Common myeloid progenitor, CD34-positive (primary cell): ENCODE measurements at regions not wholly inside any gene's neighbourhood (a gene's known extent, or its start where the extent isn't known, plus 50 kb on each side); places are given as distances from the start of the nearest gene placed in this dataset.
"Not testable (repeated sequence)": the region's sequence is repeated elsewhere in the genome, so short reads cannot be mapped to it uniquely, and the experiment has no call there.

Experiments used
- CTCF ChIA-PET: fragments of 350-600 bp; sonication (Branson Sonifier 250); formaldehyde crosslinking; loops from one replicate; lab custom pipeline; 2021; ENCODE audit warnings: antibody characterized with exemption; lab: Charles Lee
- POLR2A ChIA-PET: fragments of 350-600 bp; sonication (Branson Sonifier 250); formaldehyde crosslinking; loops from one replicate; lab custom pipeline; 2021; ENCODE audit warnings: antibody characterized with exemption; lab: Charles Lee
- DNase-seq, 3 donors: peaks; one replicate each; pipeline versions ENCODE4 v3.0.0 to v3.0.0-alpha.2; 2013
- H3K27ac ChIP-seq, 2 experiments: 1 replicate in 1 of 2; 2 replicates in 1 of 2; pipeline ENCODE4 v1.7.0; 2013; ENCODE audit warnings: inconsistent platforms in 2 of 2, low read length in 2 of 2, mild to moderate bottlenecking in 2 of 2, low read depth in 1 of 2, moderate library complexity in 1 of 2; ENCODE audit not compliant: severe bottlenecking in 2 of 2, insufficient read depth in 1 of 2, poor library complexity in 1 of 2
- H3K27me3 ChIP-seq, 5 experiments: replicated peaks in 2 of 5; 1 replicate in 3 of 5; 2 replicates in 2 of 5; pipeline versions ENCODE4 v1.6.1 to v1.7.0; 2013; ENCODE audit warnings: low read length in 4 of 5, mild to moderate bottlenecking in 2 of 5, moderate library complexity in 2 of 5, inconsistent platforms in 1 of 5; ENCODE audit not compliant: insufficient read depth in 5 of 5, control insufficient read depth in 4 of 5
- H3K36me3 ChIP-seq, 4 experiments: 1 replicate in 2 of 4; 2 replicates in 2 of 4; pipeline versions ENCODE4 v1.6.1 to v1.7.0; 2013; ENCODE audit warnings: low read length in 3 of 4, control low read depth in 1 of 4, mild to moderate bottlenecking in 1 of 4; ENCODE audit not compliant: control insufficient read depth in 4 of 4, insufficient read depth in 4 of 4
- H3K4me1 ChIP-seq, 4 experiments: 1 replicate in 3 of 4; 2 replicates in 1 of 4; pipeline versions ENCODE4 v1.6.1 to v1.7.1; 2013; ENCODE audit warnings: low read length in 3 of 4, mild to moderate bottlenecking in 3 of 4, control low read depth in 1 of 4, inconsistent platforms in 1 of 4, moderate library complexity in 1 of 4; ENCODE audit not compliant: control insufficient read depth in 4 of 4, insufficient read depth in 4 of 4; ENCODE audit errors: control extremely low read depth in 1 of 4
- H3K4me3 ChIP-seq, 7 experiments: 1 replicate in 4 of 7; 2 replicates in 3 of 7; pipeline versions ENCODE4 v1.5.1 to v1.7.0; 2013; ENCODE audit warnings: mild to moderate bottlenecking in 7 of 7, low read length in 6 of 7, moderate library complexity in 6 of 7, inconsistent platforms in 2 of 7, low read depth in 2 of 7, control low read depth in 1 of 7; ENCODE audit not compliant: insufficient read depth in 4 of 7, control insufficient read depth in 1 of 7; ENCODE audit errors: extremely low read depth in 1 of 7
- H3K9me3 ChIP-seq, 5 experiments: 1 replicate in 4 of 5; 2 replicates in 1 of 5; pipeline versions ENCODE4 v1.6.1 to v1.7.1; 2013; ENCODE audit warnings: low read length in 4 of 5, mild to moderate bottlenecking in 2 of 5, inconsistent platforms in 1 of 5, low read depth in 1 of 5, moderate library complexity in 1 of 5; ENCODE audit not compliant: control insufficient read depth in 4 of 5, insufficient read depth in 2 of 5; ENCODE audit errors: control extremely low read depth in 1 of 5
- WGBS: methylation state at CpG from one replicate; pipeline ENCODE4 v1.1.5; 2013; ENCODE audit not compliant: insufficient coverage; 5-methylcytosine and 5-hydroxymethylcytosine counted together

DNA sequence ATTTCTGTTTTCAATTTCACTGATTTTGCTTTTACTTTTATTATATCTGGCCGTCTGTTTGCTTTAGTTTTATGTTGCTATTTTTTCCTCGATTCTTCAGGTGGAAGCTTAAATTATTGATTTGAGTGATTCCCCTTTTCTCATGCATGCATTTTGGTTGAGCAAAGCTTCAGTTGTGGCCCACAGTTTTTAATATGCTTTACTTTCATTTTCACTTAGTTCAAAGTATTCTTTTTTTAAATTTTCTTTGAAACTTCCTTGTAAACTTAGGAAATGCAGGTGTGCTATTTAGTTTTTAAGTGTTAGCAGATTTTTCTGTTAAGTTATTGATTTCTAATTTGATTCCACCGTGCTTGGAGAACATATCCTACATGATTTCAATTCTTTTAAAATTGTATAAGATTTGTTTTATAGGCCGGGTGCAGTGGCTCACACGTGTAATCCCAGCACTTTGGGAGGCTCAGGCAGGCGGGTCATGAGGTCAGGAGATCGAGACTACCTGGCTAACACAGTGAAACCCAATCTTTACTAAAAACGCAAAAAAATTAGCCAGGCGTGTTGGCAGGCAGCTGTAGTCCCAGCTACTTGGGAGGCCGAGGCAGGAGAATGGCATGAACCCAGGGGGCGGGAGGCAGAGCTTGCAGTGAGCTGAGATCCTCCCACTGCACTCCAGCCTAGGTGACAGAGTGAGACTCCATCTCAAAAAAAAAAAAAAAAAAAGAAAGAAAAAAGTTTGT is 531.2 kb downstream of the KIF2B start:
- DNase-seq: no peak
- H3K36me3 ChIP-seq: no peaks in the 10 kb centered on the region
- no peaks in the 10 kb centered on the region for H3K4me1 ChIP-seq
- ChIA-PET POLR2A (no interaction called here), CTCF (no interaction called here)
- H3K27ac ChIP-seq: no peak overlapping the region
- no peaks in the 10 kb centered on the region for H3K27me3 ChIP-seq
- whole genome bisulfite sequencing: 98% methylated on average over 7 of the region's 11 CpGs
- peaks cover 0 to 2% (median 0%) of the 10 kb centered on the region in 5 experiments for H3K9me3 ChIP-seq
- H3K4me3 ChIP-seq: no peak overlapping the region

GRCh38 chr17:54361073-54361472 is 538.3 kb downstream of the KIF2B start:
- H3K4me3 ChIP-seq, DNase-seq, H3K4me1 ChIP-seq, H3K9me3 ChIP-seq, H3K36me3 ChIP-seq, H3K27me3 ChIP-seq, H3K27ac ChIP-seq, POLR2A ChIA-PET: not testable (repeated sequence)
- 47% methylated on average over 3 of the region's 4 CpGs for WGBS
- CTCF ChIA-PET: interaction anchor here (0.9 kb wide), 1 partner anchor 12 kb away, joined by 3 read pairs; no protein-coding TSS in a partner anchor

DNA sequence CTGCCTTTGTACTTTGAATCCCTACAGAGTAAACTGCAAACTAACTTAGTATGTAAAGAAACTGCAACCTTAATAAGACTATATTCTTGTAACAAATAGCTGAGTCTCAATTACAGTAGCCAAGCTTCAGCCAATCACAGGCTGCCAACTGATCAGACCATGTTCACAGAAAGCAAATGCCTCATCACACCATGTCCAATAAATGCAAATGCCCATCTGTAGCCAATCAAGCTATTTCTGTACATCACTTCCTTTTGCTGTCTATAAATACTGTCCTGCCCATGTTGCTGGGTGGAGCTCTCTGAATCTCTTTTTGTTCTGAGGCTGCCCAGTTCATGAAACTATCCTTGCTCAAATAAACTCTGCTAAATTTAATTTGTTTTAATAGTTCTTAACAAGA is 531.7 kb upstream of the TOM1L1 start:
- H3K9me3 ChIP-seq: peaks cover 0 to 3% (median 0%) of the 10 kb centered on the region in 5 experiments
- no peak overlapping the region for H3K4me3 ChIP-seq
- CTCF ChIA-PET: no interaction called here
- H3K4me1 ChIP-seq: no peaks in the 10 kb centered on the region
- H3K36me3 ChIP-seq: no peaks in the 10 kb centered on the region
- no peak overlapping the region for H3K27ac ChIP-seq
- DNase-seq: no peak
- POLR2A ChIA-PET: no interaction called here
- H3K27me3 ChIP-seq: no peaks in the 10 kb centered on the region

DNA sequence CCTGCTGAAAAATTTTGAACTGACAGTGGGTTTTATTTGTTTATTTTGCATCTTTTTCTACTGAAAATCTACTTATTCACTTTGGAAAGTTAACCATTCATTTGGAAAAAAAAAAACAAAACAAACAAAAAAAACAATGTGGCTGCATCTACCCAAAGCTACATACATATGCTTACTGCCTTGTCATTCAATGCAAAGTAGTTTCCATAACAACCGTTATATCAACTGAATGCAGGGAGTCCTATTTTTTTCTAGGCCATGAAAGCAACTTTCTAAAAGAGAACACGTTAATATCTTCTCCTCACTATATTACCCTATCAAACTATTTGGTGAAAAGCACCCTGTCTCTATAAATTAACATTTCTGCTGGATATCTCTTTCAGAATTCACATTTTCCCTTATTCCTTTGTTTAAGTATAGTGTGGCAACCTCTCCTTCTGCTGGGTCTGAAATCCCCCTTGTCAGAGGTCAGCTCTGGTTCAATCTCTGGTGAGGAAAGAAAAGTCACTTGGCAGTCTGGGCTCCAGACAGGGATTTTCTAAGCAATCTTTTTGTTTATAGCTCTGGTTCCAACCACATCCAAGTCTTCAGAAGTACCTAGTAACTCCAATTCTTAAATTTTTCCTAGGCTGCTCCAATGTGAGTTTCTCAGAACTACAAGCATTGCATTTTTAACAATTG is 528.4 kb upstream of the TOM1L1 start:
- 82% methylated on average over 1 of the region's 2 CpGs for WGBS
- POLR2A ChIA-PET: no interaction called here

DNA sequence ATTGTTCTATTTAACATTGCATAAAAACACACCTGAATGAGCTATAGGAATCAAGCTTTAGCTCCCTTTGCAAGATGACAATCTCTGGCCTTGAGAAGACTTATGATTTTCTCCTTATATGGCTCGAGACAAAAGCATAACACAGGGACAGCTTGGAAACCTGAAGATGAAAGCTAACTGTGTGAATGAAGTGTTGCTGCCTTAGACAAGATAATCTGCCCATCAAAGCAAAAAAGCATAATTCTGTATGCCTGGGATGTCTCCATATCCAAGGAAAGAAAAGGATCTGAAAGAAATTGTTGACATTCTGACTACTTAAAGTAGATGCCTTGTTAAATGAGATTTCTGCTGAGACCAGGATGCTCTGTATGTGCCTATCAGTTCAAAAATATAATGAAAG is 526.7 kb upstream of the TOM1L1 start:
- H3K27ac ChIP-seq: no peak overlapping the region
- WGBS: 83% methylated on average over 1 of the region's 1 CpG
- H3K27me3 ChIP-seq: no peaks in the 10 kb centered on the region
- DNase-seq: no peak
- H3K9me3 ChIP-seq: peaks cover 0 to 3% (median 0%) of the 10 kb centered on the region in 5 experiments
- POLR2A ChIA-PET: no interaction called here
- H3K4me3 ChIP-seq: no peak overlapping the region
- H3K36me3 ChIP-seq: no peaks in the 10 kb centered on the region
- CTCF ChIA-PET: no interaction called here
- no peaks in the 10 kb centered on the region for H3K4me1 ChIP-seq

More for the DNA sequence above, 528.4 kb upstream of the TOM1L1 start:
- peaks cover 0 to 3% (median 0%) of the 10 kb centered on the region in 5 experiments for H3K9me3 ChIP-seq
- H3K4me1 ChIP-seq: no peaks in the 10 kb centered on the region
- H3K36me3 ChIP-seq: no peaks in the 10 kb centered on the region
- H3K27ac ChIP-seq: no peak overlapping the region
- no peak overlapping the region for H3K4me3 ChIP-seq
- no peaks in the 10 kb centered on the region for H3K27me3 ChIP-seq
- no peak for DNase-seq
- CTCF ChIA-PET: no interaction called here

DNA sequence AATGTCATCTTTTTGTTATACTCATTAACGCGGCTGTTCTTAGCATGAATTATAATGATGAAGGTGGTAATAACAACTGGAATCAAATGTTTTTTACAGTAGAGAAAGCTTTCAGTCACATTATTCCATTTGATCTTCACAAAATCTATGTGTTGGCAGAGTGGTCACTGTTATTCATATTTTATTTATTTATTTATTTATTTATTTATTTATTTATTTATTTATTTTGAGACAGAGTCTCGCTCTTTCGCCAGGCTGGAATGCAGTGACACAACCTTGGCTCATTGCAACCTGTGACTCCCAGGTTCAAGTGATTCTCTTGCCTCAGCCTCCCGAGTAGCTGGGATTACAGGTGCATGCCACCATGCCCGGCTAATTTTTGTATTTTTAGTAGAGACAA is 524.2 kb upstream of the TOM1L1 start:
- H3K27me3 ChIP-seq, POLR2A ChIA-PET, H3K27ac ChIP-seq, H3K4me3 ChIP-seq, H3K4me1 ChIP-seq, H3K9me3 ChIP-seq, H3K36me3 ChIP-seq, CTCF ChIA-PET, DNase-seq: not testable (repeated sequence)
- WGBS: no CpG with 5 or more reads among the region's 6 CpGs

GRCh38 chr17:54381482-54381881 is 519.2 kb upstream of the TOM1L1 start:
- Histone ChIP-seq H3K27ac (no peak overlapping the region), H3K4me1 (no peaks in the 10 kb centered on the region), H3K36me3 (no peaks in the 10 kb centered on the region), H3K9me3 (no peaks in the 10 kb centered on the region), H3K4me3 (no peak overlapping the region), H3K27me3 (no peaks in the 10 kb centered on the region)
- ChIA-PET CTCF (no interaction called here), POLR2A (no interaction called here)
- WGBS: 100% methylated on average over 2 of the region's 3 CpGs
- DNase-seq: no peak
